ENCODE measurements at regions not wholly inside any gene's neighbourhood (a gene's known extent, or its start where the extent isn't known, plus 50 kb on each side); places are given as distances from the start of the nearest gene placed in this dataset. TPM values are rescaled to one million over a fixed set of nuclear protein-coding genes. Genes with fewer than 3 reads are reported as not detected.

Small RNA genes lying in the stretch of these regions (small RNA-seq; reads per million reads assigned to genes)
- gene MIR3680-2 = not detected

Data from omental fat pad (tissue), 1 donor.